Neuronal stem cell (in vitro differentiated cells): ENCODE measurements at regions not wholly inside any gene's neighbourhood (a gene's known extent, or its start where the extent isn't known, plus 50 kb on each side); places are given as distances from the start of the nearest gene placed in this dataset.

Source experiments
- DNase-seq: peaks from one replicate; pipeline ENCODE4 v3.0.0-alpha.2; 2013; ENCODE audit warnings: low spot score
- H2AFZ ChIP-seq: one replicate; pipeline ENCODE4 v1.6.1; 2013; ENCODE audit warnings: mild to moderate bottlenecking, low read length, inconsistent platforms
- H2AK5ac ChIP-seq: 2 replicates; pipeline ENCODE4 v1.6.1; 2013; ENCODE audit warnings: low read depth, mild to moderate bottlenecking, inconsistent platforms, low read length, moderate library complexity, mixed read lengths
- H2BK120ac ChIP-seq: 2 replicates; pipeline ENCODE4 v1.6.1; 2013; ENCODE audit warnings: low read depth, mild to moderate bottlenecking, inconsistent platforms, low read length, moderate library complexity, mixed read lengths
- H2BK12ac ChIP-seq: one replicate; pipeline ENCODE4 v1.6.1; 2013; ENCODE audit warnings: low read length, inconsistent platforms
- H2BK15ac ChIP-seq: 2 replicates; pipeline ENCODE4 v1.6.1; 2013; ENCODE audit warnings: mild to moderate bottlenecking, low read length, inconsistent platforms, mixed read lengths
- H2BK5ac ChIP-seq: one replicate; pipeline ENCODE4 v1.6.1; 2013; ENCODE audit warnings: inconsistent platforms, mild to moderate bottlenecking, low read length, moderate library complexity
- H3K14ac ChIP-seq: one replicate; pipeline ENCODE4 v1.6.1; 2013; ENCODE audit warnings: low read length, inconsistent platforms
- H3K18ac ChIP-seq: 2 replicates; pipeline ENCODE4 v1.6.1; 2013; ENCODE audit warnings: low read length, inconsistent platforms
- H3K23ac ChIP-seq: 2 replicates; pipeline ENCODE4 v1.6.1; 2013; ENCODE audit warnings: low read depth, mild to moderate bottlenecking, mixed read lengths, low read length, inconsistent platforms; ENCODE audit not compliant: poor library complexity
- H3K27ac ChIP-seq: replicated peaks from 3 replicates; pipeline ENCODE4 v1.5.1; 2013; ENCODE audit warnings: low read length, inconsistent platforms
- H3K27me3 ChIP-seq, 3 experiments: 2 replicates each; pipeline ENCODE4 v1.6.1; 2013; ENCODE audit warnings: low read length in 3 of 3, mild to moderate bottlenecking in 2 of 3, inconsistent platforms in 1 of 3, low read depth in 1 of 3, mixed read lengths in 1 of 3, moderate library complexity in 1 of 3; ENCODE audit not compliant: control insufficient read depth in 3 of 3, insufficient read depth in 3 of 3
- H3K36me3 ChIP-seq, 2 donors: replicated peaks in 1 of 2; 2 replicates each; pipeline ENCODE4 v1.6.1; 2013; ENCODE audit warnings: low read length in 2 of 2; ENCODE audit not compliant: control insufficient read depth in 2 of 2, insufficient read depth in 2 of 2
- H3K4ac ChIP-seq: 2 replicates; pipeline ENCODE4 v1.6.1; 2013; ENCODE audit warnings: inconsistent platforms, mild to moderate bottlenecking, low read length, moderate library complexity
- H3K4me1 ChIP-seq, 2 donors: 1 replicate in 1 of 2; 2 replicates in 1 of 2; pipeline ENCODE4 v1.6.1; 2013; ENCODE audit warnings: low read length in 2 of 2, low read depth in 1 of 2; ENCODE audit not compliant: control insufficient read depth in 2 of 2, insufficient read depth in 1 of 2
- H3K4me2 ChIP-seq: one replicate; pipeline ENCODE4 v1.6.1; 2013; ENCODE audit warnings: mild to moderate bottlenecking, low read length, inconsistent platforms; ENCODE audit not compliant: insufficient read depth, poor library complexity, severe bottlenecking
- H3K4me3 ChIP-seq, 2 donors: 2 replicates each; pipeline ENCODE4 v1.5.1; 2013; ENCODE audit warnings: low read length in 2 of 2, mild to moderate bottlenecking in 2 of 2, inconsistent platforms in 1 of 2, moderate library complexity in 1 of 2
- H3K79me1 ChIP-seq: one replicate; pipeline ENCODE4 v1.6.1; 2013; ENCODE audit warnings: low read depth, mild to moderate bottlenecking, inconsistent platforms, low read length, moderate library complexity
- H3K9ac ChIP-seq: one replicate; pipeline ENCODE4 v1.6.1; 2013; ENCODE audit warnings: mild to moderate bottlenecking, low read depth, low read length, inconsistent platforms; ENCODE audit not compliant: poor library complexity
- H3K9me3 ChIP-seq, 2 donors: replicated peaks in 1 of 2; 2 replicates each; pipeline versions ENCODE3 to v1.6.1; 2013; ENCODE audit warnings: low read length in 2 of 2, mild to moderate bottlenecking in 2 of 2, inconsistent platforms in 1 of 2, low read depth in 1 of 2, mixed read lengths in 1 of 2, moderate library complexity in 1 of 2; ENCODE audit not compliant: control insufficient read depth in 2 of 2, insufficient read depth in 1 of 2
- H4K8ac ChIP-seq: one replicate; pipeline ENCODE4 v1.6.1; 2013; ENCODE audit warnings: low read depth, mild to moderate bottlenecking, inconsistent platforms, low read length, moderate library complexity
- H4K91ac ChIP-seq: one replicate; pipeline ENCODE4 v1.6.1; 2013; ENCODE audit warnings: low read length, low read depth, mild to moderate bottlenecking, inconsistent platforms; ENCODE audit not compliant: poor library complexity
- WGBS, 2 donors: extraction: QIAGEN DNeasy Blood & Tissue Kit; methylation state at CpG; one replicate each; pipeline ENCODE4 v1.1.7; 2013; ENCODE audit warnings: missing lambda C conversion rate in 2 of 2, mixed read lengths in 1 of 2; ENCODE audit not compliant: insufficient read length in 2 of 2, insufficient replicate concordance in 1 of 2; ENCODE audit errors: extremely low coverage in 2 of 2; 5-methylcytosine and 5-hydroxymethylcytosine counted together

GRCh38 chr3:38960953-38961622 lies 90.7 kb downstream of the SCN11A start:
- no peak overlapping the region for H2BK5ac ChIP-seq
- no peaks in the 10 kb centered on the region for H3K36me3 ChIP-seq
- no peak overlapping the region for H3K23ac ChIP-seq
- no peak overlapping the region for H3K27ac ChIP-seq
- H3K14ac ChIP-seq, result no peak overlapping the region
- H2AK5ac ChIP-seq, result no peak overlapping the region
- no peaks in the 10 kb centered on the region for H3K4me1 ChIP-seq
- no peak overlapping the region for H3K18ac ChIP-seq
- H3K79me1 ChIP-seq, result no peaks in the 10 kb centered on the region
- H2BK120ac ChIP-seq, result no peak overlapping the region
- no peak overlapping the region for H2AFZ ChIP-seq
- H3K4me2 ChIP-seq, result no peak overlapping the region
- H3K9me3 ChIP-seq, result no peaks in the 10 kb centered on the region
- H3K4me3 ChIP-seq, result no peak overlapping the region
- H4K8ac ChIP-seq, result no peak overlapping the region
- H2BK12ac ChIP-seq, result no peak overlapping the region
- no CpG with 5 or more reads among the region's 5 CpGs for WGBS, 2 donors
- H3K9ac ChIP-seq, result no peak overlapping the region
- peak; percentile 17 for DNase-seq
- no peaks in the 10 kb centered on the region for H3K27me3 ChIP-seq
- H2BK15ac ChIP-seq, result no peak overlapping the region
- H4K91ac ChIP-seq, result no peak overlapping the region
- no peak overlapping the region for H3K4ac ChIP-seq

- H3K4me1 ChIP-seq, result no peaks in the 10 kb centered on the region
- WGBS, 2 donors, result no CpG with 5 or more reads among the region's 8 CpGs
- H4K91ac ChIP-seq, result no peak overlapping the region
- DNase-seq, result no peak
- H3K36me3 ChIP-seq, result no peaks in the 10 kb centered on the region
- no peak overlapping the region for H3K14ac ChIP-seq
- no peak overlapping the region for H3K9ac ChIP-seq
- no peak overlapping the region for H4K8ac ChIP-seq
- no peak overlapping the region for H2BK120ac ChIP-seq
- no peak overlapping the region for H2AK5ac ChIP-seq
- H2BK5ac ChIP-seq, result no peak overlapping the region
- H3K9me3 ChIP-seq, result no peaks in the 10 kb centered on the region
- no peak overlapping the region for H3K18ac ChIP-seq
- no peak overlapping the region for H2AFZ ChIP-seq
- no peak overlapping the region for H2BK15ac ChIP-seq
- no peak overlapping the region for H3K4me2 ChIP-seq
- no peak overlapping the region for H3K4ac ChIP-seq
- H3K27me3 ChIP-seq, result no peaks in the 10 kb centered on the region
- no peak overlapping the region for H3K4me3 ChIP-seq
- H3K23ac ChIP-seq, result no peak overlapping the region
- no peak overlapping the region for H2BK12ac ChIP-seq
- H3K27ac ChIP-seq, result no peak overlapping the region
- no peaks in the 10 kb centered on the region for H3K79me1 ChIP-seq
Observed at GRCh38 chr3:38960042-38960622, 91.6 kb downstream of the SCN11A start.

DNA sequence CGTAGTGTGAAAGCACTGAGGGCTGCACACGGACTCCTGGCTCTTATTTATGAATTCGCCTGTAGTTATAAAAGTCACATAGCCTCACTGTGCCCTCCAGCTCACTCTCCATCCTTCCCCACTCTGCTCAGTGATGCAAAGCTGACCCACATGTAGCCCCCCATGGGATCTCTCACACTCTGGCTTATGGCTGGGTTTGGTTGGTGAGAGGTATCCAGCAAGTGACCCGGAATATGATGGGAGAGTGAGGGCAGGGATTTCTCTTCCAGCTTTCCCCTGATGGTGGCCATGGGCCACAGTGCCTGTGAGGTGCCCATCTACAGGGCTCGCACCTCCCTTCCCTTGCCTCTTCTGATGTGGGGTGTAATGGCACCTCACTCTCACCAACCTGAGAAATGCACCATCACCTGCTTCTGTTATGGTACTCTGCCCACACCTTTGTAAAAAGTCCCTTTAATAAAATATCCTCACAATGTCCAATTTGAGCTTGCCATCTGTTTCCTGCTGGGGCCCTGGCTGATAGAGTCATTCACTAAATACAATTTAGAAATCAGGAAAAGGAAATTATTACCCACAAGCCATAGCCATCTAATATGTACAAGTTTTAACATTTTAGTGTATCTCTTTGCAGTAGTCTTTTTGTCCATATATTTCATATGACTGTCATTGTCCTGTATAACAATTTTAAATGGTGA lies 93.6 kb downstream of the SCN11A start:
- Histone ChIP-seq H3K27ac (no peak overlapping the region), H3K79me1 (no peaks in the 10 kb centered on the region), H2AK5ac (no peak overlapping the region), H3K18ac (no peak overlapping the region), H2BK5ac (no peak overlapping the region), H3K4ac (no peak overlapping the region), H3K9ac (no peak overlapping the region), H4K8ac (no peak overlapping the region), H2AFZ (no peak overlapping the region), H2BK120ac (no peak overlapping the region), H3K27me3 (no peaks in the 10 kb centered on the region), H3K4me1 (no peaks in the 10 kb centered on the region), H3K9me3 (no peaks in the 10 kb centered on the region), H2BK12ac (no peak overlapping the region), H3K36me3 (no peaks in the 10 kb centered on the region), H3K4me3 (no peak overlapping the region), H3K23ac (no peak overlapping the region), H3K4me2 (no peak overlapping the region), H4K91ac (no peak overlapping the region), H2BK15ac (no peak overlapping the region), H3K14ac (no peak overlapping the region)
- no peak for DNase-seq
- WGBS, 2 donors, result no CpG with 5 or more reads among the region's 5 CpGs

DNA sequence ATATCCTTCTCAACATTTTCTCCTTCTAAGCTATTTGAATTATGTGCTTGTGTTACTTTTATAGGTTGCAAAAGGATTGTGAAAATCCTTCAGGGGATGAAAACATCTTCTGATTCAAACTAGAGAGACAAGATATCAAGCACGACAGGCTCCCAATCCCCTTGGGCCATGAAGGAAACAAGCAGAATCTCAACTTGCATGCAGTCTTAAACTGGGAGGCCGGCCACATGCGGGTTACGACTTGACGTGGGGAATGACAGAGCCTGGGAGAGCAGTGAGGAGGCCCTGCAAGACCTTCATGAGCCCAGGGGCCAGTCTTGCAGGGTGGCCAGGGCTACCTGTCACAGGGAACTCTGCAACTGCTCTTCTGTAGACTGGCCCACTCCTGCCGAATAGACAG lies 94.4 kb downstream of the SCN11A start:
- Histone ChIP-seq H4K91ac (no peak overlapping the region), H3K4me1 (peaks cover 0 to under 1% of the 10 kb centered on the region in 2 donors), H2BK5ac (no peak overlapping the region), H2AFZ (no peak overlapping the region), H3K36me3 (no peaks in the 10 kb centered on the region), H3K9me3 (no peaks in the 10 kb centered on the region), H3K27ac (no peak overlapping the region), H2BK120ac (no peak overlapping the region), H3K4ac (no peak overlapping the region), H2AK5ac (no peak overlapping the region), H3K18ac (no peak overlapping the region), H3K27me3 (no peaks in the 10 kb centered on the region), H2BK12ac (no peak overlapping the region), H3K14ac (no peak overlapping the region), H2BK15ac (no peak overlapping the region), H3K9ac (no peak overlapping the region), H4K8ac (no peak overlapping the region), H3K4me3 (no peak overlapping the region), H3K4me2 (no peak overlapping the region), H3K23ac (no peak overlapping the region), H3K79me1 (no peaks in the 10 kb centered on the region)
- DNase-seq, result no peak
- whole genome bisulfite sequencing, 2 donors, result no CpG with 5 or more reads among the region's 6 CpGs
